ENCODE measurements at regions not wholly inside any gene's neighbourhood (a gene's known extent, or its start where the extent isn't known, plus 50 kb on each side); places are given as distances from the start of the nearest gene placed in this dataset.

GRCh38 chr12:93015871-93016751, 87.0 kb upstream of the EEA1 start:
- DNase-seq = no peak

DNA sequence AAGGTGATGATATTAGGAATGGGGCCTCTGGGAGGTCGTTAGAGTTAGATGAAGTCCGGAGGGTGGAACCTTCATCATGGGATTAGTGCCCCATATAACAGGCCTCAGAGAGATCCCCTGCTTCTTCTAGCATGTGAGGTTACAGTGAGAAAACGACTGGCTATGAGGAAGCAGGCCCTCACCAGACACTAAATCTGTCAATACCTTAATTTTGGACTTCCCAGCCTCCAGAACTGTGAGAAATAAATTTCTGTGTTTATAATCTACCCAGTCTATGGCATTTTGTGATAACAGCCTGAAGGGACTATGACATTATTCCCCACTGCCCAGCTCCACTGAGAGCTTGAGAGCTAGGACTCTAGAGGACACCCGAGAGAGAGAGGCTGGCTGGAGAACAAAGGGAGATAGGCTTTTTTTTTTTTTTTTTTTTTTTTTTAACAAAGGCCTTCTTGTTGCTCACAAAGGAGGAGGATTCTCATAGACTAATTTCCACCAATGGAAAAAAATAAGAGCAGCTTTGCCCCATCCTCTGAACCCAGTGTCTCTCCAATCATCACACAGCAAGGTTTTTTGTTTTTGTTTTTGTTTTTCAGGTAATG, 87.8 kb upstream of the EEA1 start:
- no peak for DNase-seq

- no peak for DNase-seq
Observed at GRCh38 chr12:93018610-93019009, 89.5 kb upstream of the EEA1 start.

DNA sequence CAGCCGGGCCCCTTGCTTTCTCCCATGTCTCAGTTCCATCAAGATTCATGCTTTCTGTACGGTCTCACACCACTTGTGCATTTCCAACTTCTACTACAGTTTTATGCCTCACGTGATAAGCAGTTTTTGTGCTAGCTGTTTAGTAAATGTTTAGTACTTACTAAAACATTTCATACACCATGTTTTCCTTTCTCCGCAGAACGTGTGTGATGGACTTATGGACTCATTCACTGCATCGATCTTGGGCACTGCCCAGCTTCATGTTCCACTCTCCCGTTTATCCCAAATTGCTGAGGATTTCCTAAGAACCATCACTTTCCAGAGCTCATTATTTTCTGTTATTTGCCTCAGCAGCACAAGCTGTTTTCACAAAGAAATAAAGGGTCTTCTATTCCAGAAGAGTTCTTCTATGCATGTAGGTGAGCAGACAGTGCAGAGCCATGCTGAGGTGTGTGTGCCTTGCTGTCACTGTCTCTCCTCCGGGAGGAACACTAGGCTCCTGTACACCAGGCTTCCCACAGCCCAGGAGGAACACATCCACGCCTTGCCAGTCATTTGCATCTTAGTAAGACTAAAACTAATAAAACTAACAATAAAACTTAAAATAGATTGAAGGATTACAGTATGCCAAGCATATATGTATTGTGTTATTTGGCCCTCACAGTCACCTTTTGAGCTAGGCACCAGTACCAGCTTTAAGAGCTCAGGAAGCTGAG, 90.3 kb upstream of the EEA1 start:
- DNase-seq = no peak

GRCh38 chr12:93019975-93020630, 91.0 kb upstream of the EEA1 start:
- DNase-seq = no peak

DNA sequence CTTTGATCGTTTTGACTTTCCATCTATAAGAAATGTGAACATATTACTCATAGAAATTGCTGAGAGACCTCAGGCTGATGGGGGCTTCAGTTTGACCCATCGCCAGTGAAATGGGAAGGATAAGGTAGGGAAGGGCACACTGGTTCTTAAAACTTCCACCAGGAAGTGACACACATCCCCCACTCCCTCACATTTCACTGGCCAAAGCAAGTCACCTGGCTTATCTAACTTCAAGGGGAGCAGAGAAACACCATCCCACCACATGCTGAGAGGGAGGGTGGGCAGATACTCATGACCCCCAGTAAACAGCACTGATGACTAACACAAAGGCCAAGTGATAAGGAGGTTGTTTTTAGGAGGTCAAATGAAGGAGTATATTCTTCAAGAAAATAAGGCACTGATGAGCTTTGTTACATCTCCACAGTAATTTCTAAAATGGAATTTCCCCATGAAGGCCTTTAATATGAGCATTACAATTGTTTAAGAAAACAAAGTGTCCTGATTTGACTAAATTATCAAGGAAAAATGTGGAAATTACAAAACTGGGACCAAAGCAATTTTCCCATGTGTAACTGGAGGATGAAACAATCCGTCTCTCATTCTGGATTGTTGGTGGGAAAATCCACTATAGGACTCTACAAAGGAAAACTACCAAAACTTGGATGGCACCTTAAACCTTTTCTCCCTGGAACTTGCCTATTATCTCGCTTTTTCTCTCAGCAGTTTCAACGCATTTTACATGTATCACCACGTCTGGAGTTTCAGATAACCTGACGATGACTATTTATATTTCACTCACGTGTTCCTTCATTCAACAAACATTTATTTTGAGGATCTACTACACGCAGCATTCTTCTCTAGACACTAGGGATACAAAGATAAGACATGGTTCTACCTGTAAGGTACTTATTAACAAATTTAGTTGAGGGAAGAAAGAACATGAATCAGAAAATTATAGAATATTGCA, 91.8 kb upstream of the EEA1 start:
- no peak for DNase-seq

DNA sequence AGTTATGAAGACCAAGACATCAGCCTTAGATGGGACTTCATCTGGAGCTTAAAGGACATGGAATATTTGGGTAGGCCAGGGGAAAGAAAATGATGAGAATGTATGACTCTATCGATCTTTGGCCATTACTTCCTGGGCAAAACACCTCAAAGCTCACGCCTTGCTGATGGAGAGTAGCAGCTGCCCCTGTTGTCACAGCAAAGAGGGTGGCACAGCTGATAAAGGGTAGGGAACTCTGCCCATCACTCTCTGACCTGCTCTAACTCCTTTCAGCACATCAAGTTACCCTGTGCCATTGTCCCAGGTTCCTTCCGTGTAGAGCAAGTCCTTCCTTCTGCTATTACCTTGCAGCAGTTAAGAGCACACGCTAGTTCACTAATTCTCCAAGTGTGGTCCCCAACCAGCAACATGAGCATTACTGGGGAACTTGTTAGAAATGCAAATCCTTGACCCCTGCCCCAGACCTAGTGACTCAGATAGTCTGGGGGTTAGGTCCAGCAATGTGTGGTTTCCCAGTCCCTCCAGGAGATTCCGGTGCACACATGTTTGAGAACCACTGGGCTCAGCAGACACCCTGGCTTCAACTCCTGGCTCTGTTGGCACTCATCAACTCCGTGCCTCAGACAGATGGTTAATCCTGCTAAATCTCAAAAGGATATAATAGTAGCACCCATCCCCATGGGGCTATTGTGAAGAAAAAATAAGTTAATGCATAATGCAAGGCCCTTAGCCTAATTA, 93.7 kb upstream of the EEA1 start:
- DNase-seq = no peak

DNA sequence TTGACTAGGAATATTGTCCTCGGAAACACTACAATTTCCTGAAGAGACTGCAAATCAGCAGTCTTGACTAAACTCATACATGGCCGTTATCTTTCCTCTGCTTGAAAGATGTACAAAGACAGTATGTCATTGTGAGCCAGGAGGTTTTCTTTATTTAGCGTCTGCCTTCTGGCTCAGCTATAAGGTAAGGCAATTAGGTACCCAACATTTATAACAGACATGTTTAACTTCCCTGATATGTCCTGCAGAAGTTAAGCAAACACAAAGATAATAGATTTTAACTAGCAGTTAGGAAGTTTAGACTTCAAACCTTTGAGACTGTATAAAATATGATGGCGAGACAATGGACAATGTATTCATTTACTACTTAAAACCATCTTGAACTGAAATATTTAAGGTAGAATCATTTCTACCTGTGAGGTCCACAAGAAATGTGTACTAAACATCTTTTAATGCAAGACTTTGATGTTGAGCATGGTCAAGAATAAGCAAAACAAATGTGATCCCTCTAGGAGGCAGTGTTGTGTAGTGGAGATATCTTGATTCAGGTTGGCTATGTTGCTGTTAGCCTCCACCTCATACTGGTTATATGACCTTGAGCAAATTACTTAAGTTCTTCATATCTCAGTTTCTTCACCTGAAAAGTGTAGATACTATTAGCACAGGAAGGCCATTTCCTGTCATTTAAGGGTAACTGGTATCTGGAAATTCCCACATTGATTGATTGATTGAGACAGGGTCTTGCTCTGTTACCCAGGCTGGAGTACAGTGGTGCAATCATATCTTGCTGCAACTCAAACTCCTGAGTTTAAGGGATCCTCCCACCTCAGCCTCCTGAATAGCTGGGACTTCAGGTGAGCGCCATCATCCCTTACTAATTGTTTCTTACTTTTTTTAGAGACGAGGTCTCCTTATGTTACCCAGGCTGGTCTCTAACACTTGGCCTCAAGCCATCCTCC, 96.3 kb upstream of the EEA1 start:
- peak; percentile 18 for DNase-seq

GRCh38 chr12:93027041-93027440, 97.9 kb upstream of the EEA1 start:
- no peak for DNase-seq

DNA sequence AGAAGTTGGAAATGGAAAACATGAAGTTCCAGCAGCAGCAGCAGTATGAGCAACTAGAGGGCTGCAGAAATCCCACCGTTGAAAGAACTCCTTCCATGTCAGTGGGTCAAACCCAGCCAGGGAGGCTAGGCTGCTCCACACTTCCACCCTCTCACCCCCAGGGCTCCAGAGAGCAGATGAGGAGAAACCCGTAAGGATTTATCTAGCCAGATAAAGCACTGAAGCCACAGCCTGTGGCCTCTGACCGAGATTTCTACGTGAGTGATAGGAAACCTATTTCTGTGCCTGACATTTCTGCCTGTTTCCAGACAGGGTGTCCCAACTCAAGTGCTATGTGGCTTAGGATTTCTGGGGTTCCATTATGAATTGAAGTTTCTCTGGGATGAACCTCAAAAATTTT, 100.0 kb upstream of the EEA1 start:
- DNase-seq = no peak

DNA sequence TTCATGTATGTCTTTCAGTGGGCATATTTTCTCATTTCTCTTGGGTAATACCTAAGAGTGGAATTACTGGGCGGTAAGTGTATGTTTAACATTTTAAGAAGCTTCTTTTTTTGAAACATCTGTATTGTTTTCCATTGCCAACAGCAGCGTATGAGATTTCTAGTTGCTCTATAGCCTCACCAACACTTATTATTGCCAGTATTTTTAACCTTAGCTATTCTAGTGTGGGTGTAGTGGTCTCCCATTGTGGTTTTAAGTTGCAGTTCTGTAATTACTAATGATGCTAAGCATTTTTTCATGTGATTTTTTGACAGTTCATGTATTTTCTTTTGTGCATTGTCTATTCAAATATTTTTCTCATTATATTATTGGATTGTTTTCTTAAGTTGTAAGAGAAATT, 101.9 kb upstream of the EEA1 start:
- DNase-seq = no peak

GRCh38 chr12:93032758-93033157, 103.7 kb upstream of the EEA1 start:
- no peak for DNase-seq

GRCh38 chr12:93033948-93034347, 104.9 kb upstream of the EEA1 start:
- no peak for DNase-seq

DNA sequence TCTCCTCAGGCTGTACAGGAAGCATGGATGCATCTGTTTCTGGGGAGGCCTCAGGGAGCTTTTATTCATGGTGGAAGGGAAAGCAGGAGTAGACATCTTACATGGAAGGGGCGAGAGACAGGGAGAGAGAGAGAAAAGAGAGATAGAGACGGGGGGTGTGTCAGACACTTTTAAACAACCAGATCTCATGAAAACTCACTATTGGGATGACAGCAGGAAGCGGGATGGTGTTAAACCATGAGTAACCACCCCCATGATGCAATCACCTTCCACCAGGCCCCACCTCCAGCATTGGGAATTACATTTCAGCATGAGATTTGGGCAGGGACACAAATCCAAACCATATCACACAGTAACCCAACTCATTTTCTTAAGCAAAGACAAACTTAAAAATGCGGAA, 110.0 kb upstream of the EEA1 start:
- no peak for DNase-seq

- DNase-seq = no peak
Observed at GRCh38 chr12:93039930-93040329, 110.8 kb upstream of the EEA1 start.

DNA sequence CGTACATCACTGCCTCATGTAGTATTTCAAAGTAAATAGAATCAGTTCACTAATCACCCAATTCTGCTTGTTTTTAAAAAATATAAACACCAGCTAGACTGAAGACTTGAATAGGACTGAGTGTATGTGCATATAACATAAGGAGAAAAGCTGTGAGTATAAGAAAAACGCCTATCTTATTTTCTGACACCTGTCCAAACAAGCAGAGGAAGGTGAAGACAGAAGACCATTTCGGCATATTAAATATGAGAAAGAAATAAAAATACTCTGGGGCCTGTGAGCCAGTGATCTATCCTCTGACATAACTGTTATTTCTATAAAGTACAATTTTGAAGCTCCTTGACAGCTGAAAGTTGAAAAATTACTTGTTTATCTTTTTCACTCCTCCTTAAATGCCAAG, 111.3 kb upstream of the EEA1 start:
- DNase-seq = no peak

GRCh38 chr12:93041416-93041815, 112.3 kb upstream of the EEA1 start:
- DNase-seq = no peak

- DNase-seq = no peak
Observed at GRCh38 chr12:93042283-93042682, 113.2 kb upstream of the EEA1 start.

GRCh38 chr12:93042684-93043083, 113.6 kb upstream of the EEA1 start:
- DNase-seq = no peak

- no peak for DNase-seq
Observed at GRCh38 chr12:93043192-93043876, 114.2 kb upstream of the EEA1 start.

Measured in KG1 (cell line).